ENCODE measurements at regions not wholly inside any gene's neighbourhood (a gene's known extent, or its start where the extent isn't known, plus 50 kb on each side); places are given as distances from the start of the nearest gene placed in this dataset.
"Not testable (repeated sequence)": the region's sequence is repeated elsewhere in the genome, so short reads cannot be mapped to it uniquely, and the experiment has no call there.

DNA sequence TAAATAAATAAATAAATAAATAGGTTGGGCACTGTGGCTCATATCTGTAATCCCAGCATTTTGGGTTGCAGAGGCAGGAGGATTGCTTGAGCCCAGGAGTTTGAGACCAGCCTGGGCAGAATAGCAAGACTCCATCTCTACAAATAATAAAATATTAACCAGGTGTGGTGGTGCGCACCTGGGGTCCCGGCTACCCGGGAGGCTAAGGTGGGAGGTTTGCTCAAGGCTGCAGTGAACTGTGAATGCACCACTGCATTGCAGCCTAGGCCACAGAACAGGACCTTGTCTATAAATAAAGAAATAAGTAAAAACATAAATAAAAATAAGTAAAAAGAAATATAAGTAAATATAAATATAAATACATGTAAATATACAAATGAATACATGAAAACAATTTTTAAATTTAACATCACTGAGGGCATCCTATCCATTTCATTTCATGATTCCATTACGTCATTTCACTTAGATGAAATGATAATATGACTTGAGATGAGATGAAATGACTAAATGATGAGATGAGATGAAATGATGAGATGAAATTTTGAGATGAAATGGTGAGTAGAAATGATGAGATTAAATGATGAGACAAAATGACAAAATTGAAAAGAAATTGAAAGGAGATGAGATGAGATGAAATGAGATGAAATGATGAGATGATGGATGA, 233.4 kb downstream of the GOLGA6L6 start:
- not testable (repeated sequence) for DNase-seq (ENCODE audit: low read depth in 2 of 2)

- not testable (repeated sequence) for DNase-seq (ENCODE audit: low read depth in 2 of 2)
Measured at GRCh38 chr15:20307137-20307536, 234.5 kb downstream of the GOLGA6L6 start.

DNA sequence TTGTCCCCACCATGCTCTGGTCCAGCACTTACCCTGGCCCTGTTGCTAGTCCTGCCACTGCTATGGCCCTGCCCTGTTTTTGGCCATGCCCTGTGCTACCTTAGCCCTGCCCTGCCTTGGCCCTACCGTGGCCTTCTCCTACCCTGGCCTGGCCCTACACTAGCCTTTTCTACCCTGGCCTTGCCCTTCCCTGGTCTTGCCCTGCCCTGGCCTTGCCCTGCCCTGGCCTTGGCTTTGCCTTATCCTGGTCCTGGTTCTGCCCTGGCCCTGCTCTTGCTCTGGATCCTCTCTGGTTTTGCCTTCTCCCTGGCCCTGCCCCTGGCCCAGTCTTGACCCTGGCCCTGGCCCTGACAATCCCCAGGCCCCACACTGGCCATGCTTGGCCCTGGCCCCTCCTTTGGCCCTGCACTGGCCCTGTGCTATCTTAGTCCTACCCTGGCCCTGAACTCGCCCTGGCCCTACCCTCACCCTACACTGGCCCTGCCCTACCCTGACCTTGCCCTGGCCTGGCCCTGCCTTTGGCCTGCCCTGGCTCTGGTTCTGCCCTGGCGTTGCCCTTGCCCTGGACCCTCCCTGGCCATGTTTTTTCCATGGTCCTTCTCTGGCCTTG, 235.0 kb downstream of the GOLGA6L6 start:
- not testable (repeated sequence) for DNase-seq (ENCODE audit: low read depth in 2 of 2)

- not testable (repeated sequence) for DNase-seq (ENCODE audit: low read depth in 2 of 2)
Measured at GRCh38 chr15:20305912-20306311, 235.7 kb downstream of the GOLGA6L6 start.

DNA sequence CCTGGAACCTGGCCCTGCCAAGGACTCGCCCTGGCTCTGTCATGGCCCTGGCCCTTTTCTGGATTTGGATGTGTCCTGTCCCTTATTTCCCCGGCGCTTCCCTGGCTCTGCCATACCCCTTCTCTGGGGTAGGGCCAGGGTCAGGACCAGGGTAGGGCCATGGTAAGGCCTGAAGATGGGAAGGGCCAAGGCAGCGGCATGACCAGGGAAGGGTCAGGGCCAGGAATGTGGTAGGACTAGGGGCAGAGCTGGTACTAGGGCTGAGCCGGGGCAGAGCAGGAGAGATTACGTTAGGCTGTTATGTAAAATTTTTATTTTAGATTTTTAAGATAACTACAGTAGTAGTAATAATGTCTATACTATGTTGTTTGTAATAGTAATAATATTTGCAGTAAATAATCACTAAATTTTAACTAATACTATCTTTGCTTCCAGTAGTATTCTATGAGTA, 236.6 kb downstream of the GOLGA6L6 start:
- not testable (repeated sequence) for DNase-seq (ENCODE audit: low read depth in 2 of 2)

GRCh38 chr15:20304282-20305014, 237.2 kb downstream of the GOLGA6L6 start:
- DNase-seq (ENCODE audit: low read depth in 2 of 2) = not testable (repeated sequence)

DNA sequence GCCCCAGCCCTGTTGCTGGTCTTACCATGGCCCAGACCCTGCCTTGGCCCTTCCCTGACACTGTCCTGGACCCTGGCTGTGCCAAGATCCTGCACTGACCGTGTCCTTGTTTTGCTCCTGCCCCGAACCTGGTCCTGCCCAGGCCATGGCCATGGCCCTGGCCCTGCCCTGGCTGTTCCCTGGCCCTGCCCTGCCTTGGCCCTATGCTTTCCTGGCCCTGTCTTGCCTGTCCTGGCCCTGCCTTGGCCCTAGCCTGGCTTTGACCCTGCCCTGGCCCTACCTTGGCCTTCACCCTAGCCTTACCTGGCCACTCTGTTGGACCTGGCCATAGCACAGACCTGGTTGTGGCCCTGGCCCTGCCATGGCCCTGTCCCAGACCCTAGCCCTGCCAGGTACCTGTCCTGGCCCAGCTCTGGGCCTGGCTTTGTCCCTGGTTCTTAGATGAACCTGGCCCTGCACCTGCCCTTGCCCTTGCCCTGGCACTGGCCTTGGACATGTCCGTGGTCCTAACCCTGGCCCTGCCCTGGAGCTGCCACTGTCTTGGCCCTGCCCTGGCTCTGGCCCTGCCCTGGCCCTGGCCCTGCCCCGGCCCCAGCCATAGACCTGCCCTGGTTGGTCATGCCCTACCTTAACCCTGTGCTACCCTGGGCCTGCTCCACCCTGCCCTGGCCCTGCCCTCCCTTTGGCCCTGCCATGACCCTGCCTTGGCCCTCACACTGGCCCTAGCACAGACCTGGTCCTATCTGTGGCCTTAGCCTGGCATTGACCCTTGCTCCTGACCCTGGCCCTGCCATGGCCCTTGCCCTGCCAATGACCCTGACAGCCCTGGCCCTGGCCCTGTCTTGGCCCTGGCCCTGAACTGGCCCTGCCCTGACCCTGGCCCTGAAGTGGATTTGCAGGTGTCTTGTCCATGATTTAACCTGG, 238.1 kb downstream of the GOLGA6L6 start:
- not testable (repeated sequence) for DNase-seq (ENCODE audit: low read depth in 2 of 2)

DNA sequence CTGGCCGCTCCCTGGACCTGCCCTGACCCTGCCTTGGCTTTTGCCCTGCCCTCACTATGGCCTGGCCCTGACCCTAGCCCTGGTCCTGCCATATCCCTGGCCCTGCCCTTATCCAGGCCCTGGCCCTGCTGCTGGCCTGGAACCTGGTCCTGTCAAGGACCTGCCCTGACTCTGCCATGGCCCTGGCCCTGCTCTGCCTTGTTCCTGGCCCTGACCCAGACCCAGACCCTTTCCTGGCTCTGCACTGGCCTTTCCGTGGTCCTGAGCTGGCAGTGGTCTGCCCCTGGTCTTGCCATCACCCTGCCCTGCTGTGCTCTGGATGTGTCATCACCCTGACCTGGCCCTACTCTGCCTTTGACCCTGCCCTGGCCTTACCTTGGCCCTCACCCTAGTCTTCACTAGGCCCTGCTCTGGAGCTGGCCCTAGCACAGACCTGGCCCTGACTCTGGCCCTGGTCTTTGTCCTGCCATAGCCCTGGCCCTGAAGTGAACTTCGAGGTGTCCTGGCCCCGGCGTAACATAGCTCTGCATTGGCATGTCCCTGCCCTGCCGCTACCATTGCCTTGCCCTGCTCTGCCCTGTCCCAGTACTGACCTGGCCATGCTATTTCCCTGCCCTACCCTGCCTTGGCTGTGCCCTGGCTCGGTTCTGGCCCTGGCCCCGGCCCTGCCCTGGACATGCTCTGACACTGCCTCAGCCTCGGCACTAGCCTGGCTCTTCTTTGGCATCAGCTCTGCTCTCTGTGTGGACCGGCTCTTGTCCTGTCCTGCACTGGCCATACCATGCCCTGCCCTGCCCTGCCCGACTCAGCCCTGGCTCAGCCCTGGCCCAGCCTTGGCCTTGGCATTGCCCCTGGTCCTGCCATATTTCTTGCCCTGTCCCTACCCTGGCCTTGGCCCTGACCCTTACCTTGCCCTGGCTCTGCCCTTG, 239.2 kb downstream of the GOLGA6L6 start:
- not testable (repeated sequence) for DNase-seq (ENCODE audit: low read depth in 2 of 2)

GRCh38 chr15:20301471-20302081, 240.0 kb downstream of the GOLGA6L6 start:
- DNase-seq (ENCODE audit: low read depth in 2 of 2) = not testable (repeated sequence)

- not testable (repeated sequence) for DNase-seq (ENCODE audit: low read depth in 2 of 2)
Measured at GRCh38 chr15:20301041-20301390, 240.6 kb downstream of the GOLGA6L6 start.

- not testable (repeated sequence) for DNase-seq (ENCODE audit: low read depth in 2 of 2)
Measured at GRCh38 chr15:20300351-20301040, 241.1 kb downstream of the GOLGA6L6 start.

- not testable (repeated sequence) for DNase-seq (ENCODE audit: low read depth in 2 of 2)
Measured at GRCh38 chr15:20297603-20298123, 243.9 kb downstream of the GOLGA6L6 start.

DNA sequence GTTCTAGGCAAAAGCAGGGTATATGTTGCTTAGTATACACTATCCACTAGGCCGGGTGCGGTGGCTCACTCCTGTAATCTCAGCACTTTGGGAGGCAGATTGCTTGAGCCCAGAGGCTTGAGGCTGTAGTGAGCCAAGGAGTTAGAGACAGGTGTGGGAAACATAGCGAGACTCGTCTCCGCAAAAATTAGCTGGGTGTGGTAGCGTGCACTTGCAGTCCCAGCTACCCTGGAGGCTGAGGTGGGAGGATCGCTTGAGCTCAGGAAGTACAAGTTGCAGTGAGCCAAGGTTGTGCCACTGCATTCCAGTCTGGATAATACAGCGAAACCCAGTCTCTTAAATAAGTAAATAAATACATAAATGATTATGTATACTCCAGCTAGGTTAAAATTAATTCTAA, 245.3 kb downstream of the GOLGA6L6 start:
- DNase-seq (ENCODE audit: low read depth in 2 of 2) = not testable (repeated sequence)

GRCh38 chr15:20295238-20295811, 246.3 kb downstream of the GOLGA6L6 start:
- no peak for DNase-seq (ENCODE audit: low read depth in 2 of 2)

DNA sequence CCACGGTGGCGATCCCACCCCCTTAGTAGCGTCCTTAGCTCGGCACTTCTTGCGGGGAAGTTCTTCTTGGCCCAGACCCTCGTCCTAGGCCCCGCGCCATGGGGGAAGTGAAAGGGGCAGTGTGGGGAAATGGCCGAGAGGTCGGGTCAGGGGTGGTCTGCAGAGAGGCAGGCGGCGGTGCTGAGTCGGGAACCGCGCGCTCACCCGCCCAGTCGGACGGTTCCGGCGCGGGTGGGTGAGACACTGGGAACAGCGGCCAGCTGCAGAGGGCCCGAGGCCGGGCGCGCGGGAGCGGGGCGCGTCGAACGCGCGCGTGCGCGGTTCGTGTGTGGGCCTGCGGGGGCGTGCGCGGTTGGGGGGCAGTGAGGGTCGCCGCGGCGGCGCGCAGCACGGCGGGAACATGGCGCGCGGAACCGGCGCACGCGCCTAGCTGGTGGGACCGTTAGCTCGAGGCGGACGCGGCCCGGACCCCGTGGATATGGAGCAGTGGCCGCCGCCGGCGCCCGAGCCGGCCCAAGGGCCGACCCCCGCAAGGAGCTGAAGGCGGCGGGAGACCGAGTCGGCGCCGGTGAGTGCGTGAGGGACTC, 246.9 kb downstream of the GOLGA6L6 start:
- no peak for DNase-seq (ENCODE audit: low read depth in 2 of 2)

- not testable (repeated sequence) for DNase-seq (ENCODE audit: low read depth in 2 of 2)
Measured at GRCh38 chr15:20292422-20293005, 249.1 kb downstream of the GOLGA6L6 start.

DNA sequence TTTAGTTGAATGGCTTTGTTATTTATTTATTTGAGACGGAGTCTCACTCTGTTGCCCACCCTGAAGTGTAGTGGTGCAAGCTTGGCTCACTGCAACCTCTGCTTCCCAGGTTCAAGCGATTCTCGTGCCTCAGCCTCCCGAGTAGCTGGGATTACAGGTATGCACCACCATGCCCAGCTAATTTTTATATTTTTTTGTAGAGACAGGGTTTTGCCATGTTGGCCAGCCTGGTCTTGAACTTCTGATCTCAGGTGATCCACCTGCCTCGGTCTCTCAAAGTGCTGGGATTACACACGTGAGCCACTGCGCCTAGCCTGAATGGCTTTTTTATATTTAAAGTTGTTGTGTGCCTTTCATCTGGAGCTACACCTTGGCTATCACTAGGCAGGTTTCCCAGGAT, 250.0 kb downstream of the GOLGA6L6 start:
- DNase-seq (ENCODE audit: low read depth in 2 of 2) = not testable (repeated sequence)

GRCh38 chr15:20290606-20291005, 251.0 kb downstream of the GOLGA6L6 start:
- DNase-seq (ENCODE audit: low read depth in 2 of 2) = not testable (repeated sequence)

Measured in stimulated activated CD8-positive, alpha-beta memory T cell treated with anti-CD3 and anti-CD28 coated beads, Interleukin-2, amount 100 ng/mL, for 1 hour (primary cell).